Choroid plexus epithelial cell (primary cell): ENCODE measurements at regions not wholly inside any gene's neighbourhood (a gene's known extent, or its start where the extent isn't known, plus 50 kb on each side); places are given as distances from the start of the nearest gene placed in this dataset.

Source experiments
- DNase-seq: peaks from one replicate; pipeline ENCODE4 v3.0.0-alpha.2; 2010; ENCODE audit warnings: low read depth
- H3K4me3 ChIP-seq: 2 replicates; pipeline ENCODE4 v1.5.1; 2011; ENCODE audit warnings: low read depth, mild to moderate bottlenecking, control low read depth, low read length, moderate library complexity
- CTCF ChIP-seq: conservative IDR thresholded peaks from 2 replicates; pipeline ENCODE4 v1.5.1; 2011; ENCODE audit warnings: low read depth, mild to moderate bottlenecking, control low read depth, inconsistent platforms, low read length, moderate library complexity

GRCh38 chr18:54531402-54532065 is 59.5 kb upstream of the DYNAP start:
- TF ChIP-seq CTCF, result no peak
- H3K4me3 ChIP-seq, result no peak overlapping the region
- DNase-seq, result no peak

GRCh38 chr18:54532222-54532621 is 58.8 kb upstream of the DYNAP start:
- no peak for DNase-seq
- TF ChIP-seq CTCF, result no peak
- H3K4me3 ChIP-seq, result no peak overlapping the region

- H3K4me3 ChIP-seq, result no peak overlapping the region
- TF ChIP-seq CTCF, result no peak
- no peak for DNase-seq
Observed at GRCh38 chr18:54532962-54533361, 58.1 kb upstream of the DYNAP start.
